ENCODE measurements at regions not wholly inside any gene's neighbourhood (a gene's known extent, or its start where the extent isn't known, plus 50 kb on each side); places are given as distances from the start of the nearest gene placed in this dataset.
"Not testable (repeated sequence)": the region's sequence is repeated elsewhere in the genome, so short reads cannot be mapped to it uniquely, and the experiment has no call there.

DNA sequence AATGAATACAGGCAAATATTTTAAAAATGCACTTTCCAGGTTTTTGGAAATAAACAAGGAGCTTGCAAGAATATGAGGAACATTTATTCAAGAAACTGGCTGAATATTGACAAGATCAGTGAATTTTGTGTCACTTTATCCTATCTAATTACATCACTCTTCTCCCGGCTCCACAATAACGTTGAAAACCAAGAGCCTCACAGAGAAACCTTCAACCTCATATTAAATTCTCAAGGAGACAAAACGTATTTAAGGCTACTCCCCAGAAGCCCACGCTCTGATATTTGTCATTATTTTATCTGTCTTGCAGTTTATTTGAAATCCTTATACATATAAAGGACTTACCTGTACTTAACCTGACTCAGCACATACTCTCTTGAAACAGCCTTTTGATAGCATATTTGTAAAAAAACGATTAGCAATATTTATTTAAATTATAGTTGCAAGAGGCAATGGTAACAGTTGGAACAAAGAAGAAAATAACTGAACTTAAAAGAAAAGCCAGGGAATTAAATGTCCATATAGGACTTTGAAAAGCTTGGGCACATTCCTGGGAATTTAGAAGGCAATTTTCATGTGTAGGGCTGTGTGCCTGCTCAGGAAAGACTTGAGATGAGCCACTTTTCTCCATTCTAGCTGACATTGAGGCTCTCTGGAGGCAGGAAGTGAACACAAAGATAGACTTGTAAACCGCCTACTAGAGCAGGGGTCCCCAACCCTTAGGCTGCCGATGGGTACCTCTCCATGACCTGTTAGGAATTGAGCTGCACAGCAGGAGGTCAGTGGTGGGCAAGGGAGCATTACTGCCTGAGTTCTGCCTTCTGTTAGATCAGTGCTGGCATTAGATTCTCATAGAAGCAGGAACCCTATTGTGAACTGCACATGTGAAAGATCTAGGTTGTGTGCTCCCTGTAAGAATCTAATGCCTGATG is 636.4 kb downstream of the SLC16A7 start:
- no peaks in the 10 kb centered on the region for H3K4me1 ChIP-seq
- H3K4me3 ChIP-seq: no peak overlapping the region
- DNase-seq (ENCODE audit: low spot score in 2 of 2): no peak
- H3K9me3 ChIP-seq: no peaks in the 10 kb centered on the region
- no peaks in the 10 kb centered on the region for H3K36me3 ChIP-seq
- TF ChIP-seq, protein P1, sequence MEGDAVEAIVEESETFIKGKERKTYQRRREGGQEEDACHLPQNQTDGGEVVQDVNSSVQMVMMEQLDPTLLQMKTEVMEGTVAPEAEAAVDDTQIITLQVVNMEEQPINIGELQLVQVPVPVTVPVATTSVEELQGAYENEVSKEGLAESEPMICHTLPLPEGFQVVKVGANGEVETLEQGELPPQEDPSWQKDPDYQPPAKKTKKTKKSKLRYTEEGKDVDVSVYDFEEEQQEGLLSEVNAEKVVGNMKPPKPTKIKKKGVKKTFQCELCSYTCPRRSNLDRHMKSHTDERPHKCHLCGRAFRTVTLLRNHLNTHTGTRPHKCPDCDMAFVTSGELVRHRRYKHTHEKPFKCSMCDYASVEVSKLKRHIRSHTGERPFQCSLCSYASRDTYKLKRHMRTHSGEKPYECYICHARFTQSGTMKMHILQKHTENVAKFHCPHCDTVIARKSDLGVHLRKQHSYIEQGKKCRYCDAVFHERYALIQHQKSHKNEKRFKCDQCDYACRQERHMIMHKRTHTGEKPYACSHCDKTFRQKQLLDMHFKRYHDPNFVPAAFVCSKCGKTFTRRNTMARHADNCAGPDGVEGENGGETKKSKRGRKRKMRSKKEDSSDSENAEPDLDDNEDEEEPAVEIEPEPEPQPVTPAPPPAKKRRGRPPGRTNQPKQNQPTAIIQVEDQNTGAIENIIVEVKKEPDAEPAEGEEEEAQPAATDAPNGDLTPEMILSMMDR (IDR thresholded peaks at IDR 0.05): no peak
- no peak for TF ChIP-seq POLR2AphosphoS5 (IDR thresholded peaks at IDR 0.05)
- TF ChIP-seq POLR2A (IDR thresholded peaks at IDR 0.05): no peak
- H3K27me3 ChIP-seq: no peaks in the 10 kb centered on the region
- intact Hi-C loops (cut with DNase I; ENCODE audit: low total_unique reads): no loop called here
- H3K27ac ChIP-seq: no peak overlapping the region

DNA sequence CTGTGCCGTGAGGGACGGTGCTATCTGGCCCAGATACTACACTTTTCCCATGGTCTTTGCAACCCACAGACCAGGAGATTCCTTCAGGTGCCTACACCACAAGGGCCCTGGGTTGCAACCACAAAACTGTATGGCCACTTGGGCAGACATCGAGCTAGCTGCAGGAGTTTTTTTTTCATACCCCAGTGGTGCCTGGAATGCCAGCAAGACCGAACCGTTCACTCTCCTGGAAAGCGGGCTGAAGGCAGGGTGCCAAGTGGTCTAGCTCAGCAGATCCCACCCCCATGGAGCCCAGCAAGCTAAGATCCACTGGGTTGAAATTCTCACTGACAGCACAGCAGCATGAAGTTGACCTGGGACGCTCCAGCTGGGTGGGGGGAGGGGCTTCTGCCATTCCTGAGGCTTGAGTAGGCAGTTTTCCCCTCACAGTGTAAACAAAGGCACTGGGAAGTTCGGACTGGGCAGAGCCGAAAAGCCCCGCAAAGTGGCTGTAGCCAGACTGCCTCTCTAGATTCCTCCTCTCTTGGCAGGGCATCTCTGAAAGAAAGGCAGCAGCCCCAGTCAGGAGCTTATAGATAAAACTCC is 638.9 kb downstream of the SLC16A7 start:
- H3K4me3 ChIP-seq; H3K27me3 ChIP-seq; intact Hi-C loops (cut with DNase I; ENCODE audit: low total_unique reads); H3K4me1 ChIP-seq; H3K9me3 ChIP-seq; H3K27ac ChIP-seq; H3K36me3 ChIP-seq; DNase-seq (ENCODE audit: low spot score in 2 of 2): not testable (repeated sequence)

DNA sequence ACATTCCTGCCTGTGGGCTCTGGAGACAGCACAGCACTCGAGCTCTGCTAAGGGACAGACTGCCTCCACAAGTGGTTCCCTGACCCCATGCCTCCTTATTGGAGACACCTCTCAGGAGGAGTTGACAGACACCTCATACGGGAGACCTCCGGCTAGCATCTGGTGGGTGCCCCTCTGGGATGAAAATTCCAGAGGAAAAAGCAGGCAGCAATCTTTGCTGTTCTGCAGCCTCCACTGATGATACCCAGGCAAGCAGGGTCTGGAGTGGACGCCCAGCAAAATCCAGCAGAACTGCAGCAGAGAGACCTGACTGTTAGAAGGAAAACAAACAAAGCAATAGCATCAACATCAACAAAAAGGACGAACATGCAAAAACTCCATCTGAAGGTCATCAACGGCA is 639.4 kb downstream of the SLC16A7 start:
- TF ChIP-seq POLR2AphosphoS5 (IDR thresholded peaks at IDR 0.05) (no peak), POLR2A (IDR thresholded peaks at IDR 0.05) (no peak)
- TF ChIP-seq, protein P1 (IDR thresholded peaks at IDR 0.05): no peak
- DNase-seq (ENCODE audit: low spot score in 2 of 2): no peak
- Histone ChIP-seq H3K27me3 (no peaks in the 10 kb centered on the region), H3K4me3 (no peak overlapping the region), H3K27ac (no peak overlapping the region), H3K9me3 (no peaks in the 10 kb centered on the region), H3K4me1 (no peaks in the 10 kb centered on the region), H3K36me3 (no peaks in the 10 kb centered on the region)
- intact Hi-C loops (cut with DNase I; ENCODE audit: low total_unique reads): no loop called here

DNA sequence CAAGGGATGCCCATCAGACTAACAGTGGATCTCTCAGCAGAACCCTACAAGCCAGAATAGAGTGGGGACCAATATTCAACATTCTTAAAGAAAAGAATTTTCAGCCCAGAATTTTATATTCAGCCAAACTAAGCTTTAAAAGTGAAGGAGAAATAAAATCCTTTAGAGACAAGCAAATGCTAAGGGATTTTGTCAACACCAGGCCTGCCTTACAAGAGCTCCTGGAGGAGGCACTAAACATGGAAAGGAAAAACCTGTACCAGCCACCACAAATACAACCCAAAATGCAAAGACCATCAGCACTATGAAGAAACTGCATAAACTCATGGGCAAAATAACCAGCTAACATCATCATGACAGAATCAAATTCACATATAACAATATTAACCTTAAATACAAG is 640.6 kb downstream of the SLC16A7 start:
- H3K9me3 ChIP-seq; H3K36me3 ChIP-seq; H3K4me1 ChIP-seq; intact Hi-C loops (cut with DNase I; ENCODE audit: low total_unique reads); H3K27me3 ChIP-seq; H3K4me3 ChIP-seq; H3K27ac ChIP-seq; DNase-seq (ENCODE audit: low spot score in 2 of 2): not testable (repeated sequence)

DNA sequence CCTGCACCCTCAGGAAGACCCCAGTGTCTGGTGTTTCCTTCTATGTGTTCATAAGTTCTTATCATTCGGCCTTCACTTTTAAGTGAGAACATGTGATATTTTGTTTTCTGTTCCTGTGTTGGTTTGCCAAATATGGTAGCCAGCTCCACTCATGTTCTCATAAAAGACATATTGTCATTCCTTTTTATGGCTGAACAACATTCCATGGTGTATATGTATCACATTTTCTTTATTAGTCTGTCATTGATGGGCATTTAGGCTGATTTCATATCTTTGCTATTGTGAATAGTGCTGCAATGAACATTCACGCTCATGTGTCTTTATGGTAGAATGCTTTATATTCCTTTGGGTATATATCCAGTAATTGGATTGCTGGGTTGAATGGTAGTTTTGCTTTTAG is 645.1 kb downstream of the SLC16A7 start:
- H3K4me3 ChIP-seq: no peak overlapping the region
- H3K27me3 ChIP-seq: no peaks in the 10 kb centered on the region
- H3K27ac ChIP-seq: no peak overlapping the region
- TF ChIP-seq POLR2AphosphoS5 (IDR thresholded peaks at IDR 0.05) (no peak), POLR2A (IDR thresholded peaks at IDR 0.05) (no peak)
- TF ChIP-seq, protein P1 (IDR thresholded peaks at IDR 0.05): no peak
- H3K4me1 ChIP-seq: no peaks in the 10 kb centered on the region
- H3K36me3 ChIP-seq: no peaks in the 10 kb centered on the region
- H3K9me3 ChIP-seq: no peaks in the 10 kb centered on the region
- no peak for DNase-seq (ENCODE audit: low spot score in 2 of 2)
- intact Hi-C loops (cut with DNase I; ENCODE audit: low total_unique reads): no loop called here

DNA sequence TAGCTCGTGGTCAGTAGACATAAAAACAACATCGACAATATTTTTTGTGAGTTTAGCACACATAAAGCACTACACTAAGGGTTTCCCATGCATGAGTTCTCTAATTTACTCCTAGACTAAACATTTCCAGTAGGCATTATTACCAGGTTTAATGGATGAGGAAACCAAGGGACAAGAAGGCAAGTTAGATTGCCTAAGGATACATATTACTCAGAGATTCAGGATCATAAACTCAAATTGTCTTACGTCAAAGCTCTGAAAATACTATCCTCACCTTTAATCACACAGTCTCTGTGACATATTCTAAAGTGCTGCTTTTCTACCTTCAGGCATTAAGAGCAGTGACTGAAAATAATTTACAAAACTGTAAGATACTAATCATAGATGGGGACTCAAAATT is 655.3 kb downstream of the SLC16A7 start:
- Histone ChIP-seq H3K4me3 (no peak overlapping the region), H3K27ac (no peak overlapping the region), H3K27me3 (no peaks in the 10 kb centered on the region), H3K9me3 (no peaks in the 10 kb centered on the region), H3K36me3 (no peaks in the 10 kb centered on the region), H3K4me1 (no peaks in the 10 kb centered on the region)
- intact Hi-C loops (cut with DNase I; ENCODE audit: low total_unique reads): no loop called here
- no peak for DNase-seq (ENCODE audit: low spot score in 2 of 2)
- TF ChIP-seq, protein P1 (IDR thresholded peaks at IDR 0.05): no peak
- TF ChIP-seq POLR2AphosphoS5 (IDR thresholded peaks at IDR 0.05) (no peak), POLR2A (IDR thresholded peaks at IDR 0.05) (no peak)

All from breast epithelium (tissue), 4 donors.